ENCODE measurements at regions not wholly inside any gene's neighbourhood (a gene's known extent, or its start where the extent isn't known, plus 50 kb on each side); places are given as distances from the start of the nearest gene placed in this dataset.
"Not testable (repeated sequence)": the region's sequence is repeated elsewhere in the genome, so short reads cannot be mapped to it uniquely, and the experiment has no call there.

- not testable (repeated sequence) for TF ChIP-seq CHD2 (IDR thresholded peaks at IDR 0.05; ENCODE audit: low read length, partially characterized antibody); RCOR1 (IDR thresholded peaks at IDR 0.05; ENCODE audit: low read length); CTCF (IDR thresholded peaks at IDR 0.05)
Observed at GRCh38 chr9:65504686-65505085, 171.0 kb upstream of the ZNG1E start.

All from SK-N-SH (cell line).